Esophagus muscularis mucosa (tissue), 4 donors: ENCODE measurements at regions not wholly inside any gene's neighbourhood (a gene's known extent, or its start where the extent isn't known, plus 50 kb on each side); places are given as distances from the start of the nearest gene placed in this dataset.

ENCODE experiments used
- DNase-seq: peaks from one replicate; pipeline ENCODE4 v3.0.0-alpha.2; 2017; ENCODE audit errors: extremely low spot score
- H3K27ac ChIP-seq, 4 donors: fragments of 200-600 bp; sonication (generic); replicated peaks in 1 of 4; 1 replicate in 3 of 4; 2 replicates in 1 of 4; pipeline ENCODE4 v1.5.1; 2016 to 2019; ENCODE audit warnings: mild to moderate bottlenecking in 1 of 4
- H3K27me3 ChIP-seq, 4 donors: fragments of 200-600 bp; sonication (generic); one replicate each; pipeline versions ENCODE4 v1.5.1 to v1.6.0; 2016 to 2019
- H3K36me3 ChIP-seq, 4 donors: fragments of 200-600 bp; sonication (generic); one replicate each; pipeline ENCODE4 v1.5.1; 2016 to 2019
- H3K4me1 ChIP-seq, 4 donors: fragments of 200-600 bp; sonication (generic); one replicate each; pipeline ENCODE4 v1.5.1; 2016 to 2019
- H3K4me3 ChIP-seq, 4 donors: fragments of 200-600 bp; sonication (generic); 1 replicate in 2 of 4; 2 replicates in 2 of 4; pipeline ENCODE4 v1.5.1; 2016 to 2019; ENCODE audit warnings: mild to moderate bottlenecking in 4 of 4, moderate library complexity in 1 of 4
- H3K9me3 ChIP-seq, 4 donors: fragments of 200-600 bp; sonication (generic); 1 replicate in 3 of 4; 2 replicates in 1 of 4; pipeline ENCODE4 v1.5.1; 2016 to 2019
- EP300 ChIP-seq: sonication (generic); formaldehyde crosslinking; IDR thresholded peaks from one replicate; pipeline ENCODE4 v1.6.1; 2017; ENCODE audit warnings: antibody characterized with exemption
- POLR2A ChIP-seq: fragments of 450-650 bp; IDR thresholded peaks from one replicate; pipeline ENCODE4 v1.6.1; 2017; ENCODE audit warnings: antibody characterized with exemption, moderate library complexity, mild to moderate bottlenecking, low read depth
- POLR2AphosphoS5 ChIP-seq, 2 donors: sonication (generic); formaldehyde crosslinking; IDR thresholded peaks; one replicate each; pipeline ENCODE4 v1.6.1; 2017; ENCODE audit warnings: antibody characterized with exemption in 2 of 2
- WGBS: methylation state at CpG from one replicate; pipeline ENCODE4 v1.1.5; 2018; 5-methylcytosine and 5-hydroxymethylcytosine counted together
- intact Hi-C: fragments of 100-400 bp; cut with DNase I; formaldehyde crosslinking; loops from one replicate; pipeline ENCODE4 v1.15.1; 2023
- TF ChIP-seq, protein P1 (sequence below), 3 experiments: fragments of 200-600 bp in 2 of 3; fragments of 450-650 bp in 1 of 3; sonication (generic) in 2 of 3; IDR thresholded peaks; one replicate each; pipeline ENCODE4 v1.5.1; 2017 to 2019; ENCODE audit warnings: antibody characterized with exemption in 3 of 3, mild to moderate bottlenecking in 2 of 3, moderate library complexity in 1 of 3

DNA sequence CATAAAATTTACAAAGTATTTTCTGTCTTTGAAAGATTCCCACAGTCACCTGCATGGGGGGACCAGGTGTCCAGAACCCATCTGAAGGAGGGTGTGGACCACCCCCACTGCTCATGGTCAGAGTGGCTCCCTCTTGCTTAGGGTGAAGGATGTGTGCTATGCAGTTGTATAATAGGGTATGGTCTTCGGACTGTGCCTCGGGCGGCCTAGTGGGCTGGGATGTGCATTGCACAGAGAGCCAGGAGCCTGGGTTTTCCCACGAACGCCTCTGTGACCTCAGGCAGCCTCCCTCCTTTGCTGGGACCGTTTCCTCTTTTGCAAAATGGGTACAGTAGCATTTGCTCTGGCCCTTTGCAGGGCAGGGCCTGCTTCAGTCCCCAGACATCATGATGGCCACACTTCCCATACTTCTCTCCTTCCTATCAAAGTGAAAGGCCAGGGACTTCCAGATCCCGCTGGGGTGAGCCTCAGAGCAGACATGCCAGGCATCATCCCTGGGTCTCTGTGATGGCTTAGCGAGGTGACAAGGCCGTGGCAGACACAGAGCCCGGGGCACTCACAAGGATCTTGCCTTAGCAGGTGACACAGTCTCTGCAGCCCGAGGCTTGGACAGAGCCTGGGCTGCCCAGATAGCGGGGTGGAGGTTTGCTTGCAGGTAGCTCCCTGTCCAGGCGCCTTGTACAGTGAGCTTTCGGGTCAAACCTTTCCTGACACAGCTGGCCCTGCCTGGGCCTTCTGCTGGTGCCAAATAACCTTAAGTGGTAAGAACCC, 59.4 kb upstream of the ZNF536 start:
- no peaks in the 10 kb centered on the region for H3K36me3 ChIP-seq
- H3K27ac ChIP-seq, result no peak overlapping the region
- H3K27me3 ChIP-seq, result peaks cover 0 to 62% (median 0%) of the 10 kb centered on the region in 4 donors
- no peak overlapping the region for H3K4me3 ChIP-seq
- TF ChIP-seq POLR2AphosphoS5 (IDR thresholded peaks at IDR 0.05) (no peak), POLR2A (no peak), EP300 (no peak)
- TF ChIP-seq, protein P1, sequence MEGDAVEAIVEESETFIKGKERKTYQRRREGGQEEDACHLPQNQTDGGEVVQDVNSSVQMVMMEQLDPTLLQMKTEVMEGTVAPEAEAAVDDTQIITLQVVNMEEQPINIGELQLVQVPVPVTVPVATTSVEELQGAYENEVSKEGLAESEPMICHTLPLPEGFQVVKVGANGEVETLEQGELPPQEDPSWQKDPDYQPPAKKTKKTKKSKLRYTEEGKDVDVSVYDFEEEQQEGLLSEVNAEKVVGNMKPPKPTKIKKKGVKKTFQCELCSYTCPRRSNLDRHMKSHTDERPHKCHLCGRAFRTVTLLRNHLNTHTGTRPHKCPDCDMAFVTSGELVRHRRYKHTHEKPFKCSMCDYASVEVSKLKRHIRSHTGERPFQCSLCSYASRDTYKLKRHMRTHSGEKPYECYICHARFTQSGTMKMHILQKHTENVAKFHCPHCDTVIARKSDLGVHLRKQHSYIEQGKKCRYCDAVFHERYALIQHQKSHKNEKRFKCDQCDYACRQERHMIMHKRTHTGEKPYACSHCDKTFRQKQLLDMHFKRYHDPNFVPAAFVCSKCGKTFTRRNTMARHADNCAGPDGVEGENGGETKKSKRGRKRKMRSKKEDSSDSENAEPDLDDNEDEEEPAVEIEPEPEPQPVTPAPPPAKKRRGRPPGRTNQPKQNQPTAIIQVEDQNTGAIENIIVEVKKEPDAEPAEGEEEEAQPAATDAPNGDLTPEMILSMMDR (IDR thresholded peaks at IDR 0.05), result no peak
- no peak for DNase-seq
- WGBS, result 78% methylated on average over 14 of the region's 14 CpGs
- intact Hi-C loops, result no loop called here
- H3K9me3 ChIP-seq, result peaks cover 0 to 6% (median 0%) of the 10 kb centered on the region in 4 donors
- H3K4me1 ChIP-seq, result no peaks in the 10 kb centered on the region

DNA sequence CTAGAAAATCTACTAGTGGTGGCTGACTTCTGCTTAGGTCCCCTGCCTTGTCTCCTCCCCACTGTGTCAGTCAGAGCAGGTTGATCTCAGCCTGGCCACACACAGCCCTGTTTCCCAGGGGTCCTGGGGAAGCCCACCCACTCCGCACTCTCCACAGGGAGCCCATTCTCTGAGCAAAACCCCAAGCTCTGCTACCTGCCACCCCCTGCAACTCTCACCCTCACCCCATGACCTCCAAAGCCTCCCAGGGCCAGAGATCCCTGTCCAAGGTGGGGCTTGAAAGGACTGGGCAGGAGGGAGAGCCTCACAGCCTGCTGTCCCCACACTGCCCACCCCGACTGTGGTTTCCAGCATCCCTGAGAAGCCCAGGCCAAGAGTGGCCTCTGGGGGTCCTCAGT, 58.8 kb upstream of the ZNF536 start:
- Histone ChIP-seq H3K4me1 (no peaks in the 10 kb centered on the region), H3K9me3 (peaks cover 0 to 6% (median 0%) of the 10 kb centered on the region in 4 donors), H3K27ac (no peak overlapping the region), H3K27me3 (peaks cover 0 to 62% (median 0%) of the 10 kb centered on the region in 4 donors), H3K36me3 (no peaks in the 10 kb centered on the region), H3K4me3 (no peak overlapping the region)
- 83% methylated on average over 1 of the region's 2 CpGs for WGBS
- no peak for DNase-seq
- TF ChIP-seq, protein P1 (IDR thresholded peaks at IDR 0.05), result no peak
- TF ChIP-seq POLR2A, result no peak
- no peak for TF ChIP-seq POLR2AphosphoS5 (IDR thresholded peaks at IDR 0.05)
- TF ChIP-seq EP300, result no peak
- intact Hi-C loops, result no loop called here

DNA sequence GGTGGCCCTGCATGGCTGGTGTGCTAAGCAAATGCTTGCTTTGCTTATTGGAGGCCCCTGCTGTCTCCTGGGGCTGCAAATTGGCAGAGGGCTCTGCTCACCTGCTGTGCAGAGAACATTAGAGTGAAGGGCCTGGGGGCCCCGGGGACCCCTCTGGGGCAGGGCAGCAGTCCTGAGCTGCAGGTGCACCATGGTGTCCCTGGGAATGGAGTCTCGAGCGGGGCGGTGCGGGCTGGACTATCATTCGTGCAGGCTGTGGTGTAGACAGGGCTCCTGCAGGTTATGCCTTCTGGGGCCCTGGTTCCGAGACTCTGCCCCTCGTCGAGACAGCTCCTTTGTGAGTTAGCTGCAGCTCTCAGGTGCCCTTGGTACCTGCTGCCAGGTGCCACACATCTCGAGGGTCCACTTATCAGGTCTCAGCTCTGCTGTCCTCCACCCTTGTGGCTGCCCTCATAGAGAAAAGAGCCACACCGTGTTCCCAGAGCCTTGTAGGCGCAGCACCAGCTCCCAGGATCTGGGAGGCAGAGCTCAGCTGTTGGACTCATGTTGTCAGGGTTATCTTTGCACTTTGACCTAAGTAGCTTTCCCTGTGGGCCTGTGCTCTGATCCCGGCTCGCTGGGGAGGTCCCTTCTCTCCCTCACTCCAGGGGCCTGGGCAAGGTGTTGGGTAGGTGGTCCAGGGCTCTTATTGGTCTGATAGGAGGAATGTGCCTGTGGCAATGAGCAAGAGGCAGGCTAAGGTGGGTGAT, 58.0 kb upstream of the ZNF536 start:
- Histone ChIP-seq H3K4me1 (no peaks in the 10 kb centered on the region), H3K27ac (no peak overlapping the region), H3K9me3 (peaks cover 0 to 6% (median 0%) of the 10 kb centered on the region in 4 donors), H3K4me3 (no peak overlapping the region), H3K27me3 (peaks cover 0 to 53% (median 0%) of the 10 kb centered on the region in 4 donors), H3K36me3 (no peaks in the 10 kb centered on the region)
- TF ChIP-seq, protein P1 (IDR thresholded peaks at IDR 0.05), result no peak
- TF ChIP-seq POLR2A, result no peak
- TF ChIP-seq EP300, result no peak
- TF ChIP-seq POLR2AphosphoS5 (IDR thresholded peaks at IDR 0.05), result no peak
- WGBS, result 59% methylated on average over 5 of the region's 14 CpGs
- intact Hi-C loops, result no loop called here
- no peak for DNase-seq

DNA sequence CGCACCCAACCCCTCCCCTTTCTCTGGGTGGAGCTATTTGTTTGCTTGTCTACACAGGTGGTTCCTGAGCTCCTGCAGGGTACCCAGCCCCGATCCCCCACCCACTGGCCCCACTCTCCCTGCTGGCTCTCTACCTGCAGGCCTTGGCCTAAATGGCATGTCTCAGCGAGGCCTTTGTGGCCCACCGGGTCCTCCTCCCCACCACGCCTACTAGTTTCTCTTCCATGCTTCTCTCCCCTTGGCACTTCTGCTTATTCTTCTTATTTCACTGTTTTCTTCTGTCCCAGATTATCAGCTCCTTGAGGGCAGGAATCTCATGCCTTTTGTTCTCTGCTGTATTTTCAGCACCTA, 57.4 kb upstream of the ZNF536 start:
- TF ChIP-seq POLR2AphosphoS5 (IDR thresholded peaks at IDR 0.05) (no peak), POLR2A (no peak), EP300 (no peak)
- intact Hi-C loops, result no loop called here
- peaks cover 0 to 49% (median 0%) of the 10 kb centered on the region in 4 donors for H3K27me3 ChIP-seq

DNA sequence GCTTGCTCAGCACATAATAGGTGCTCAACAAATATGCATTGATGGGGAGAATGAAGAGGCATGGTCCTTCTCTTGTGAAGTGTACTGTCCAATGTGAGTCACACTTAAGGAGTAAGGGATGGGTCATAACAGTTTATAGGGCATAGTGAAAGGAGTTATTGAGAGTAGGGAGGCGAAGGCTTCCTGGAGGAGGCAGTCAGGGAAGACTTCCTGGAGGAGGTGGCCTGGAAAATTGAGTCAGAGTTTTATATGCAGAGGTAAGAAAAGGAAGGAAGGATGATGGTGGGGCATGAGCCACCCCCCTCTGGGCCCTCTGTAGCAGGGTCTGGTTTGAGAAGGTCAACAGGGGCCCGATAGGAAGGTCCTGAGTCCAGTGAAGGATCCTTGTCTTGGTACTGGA, 57.0 kb upstream of the ZNF536 start:
- H3K9me3 ChIP-seq, result peaks cover 0 to 6% (median 0%) of the 10 kb centered on the region in 4 donors
- TF ChIP-seq POLR2A (no peak), EP300 (no peak), POLR2AphosphoS5 (IDR thresholded peaks at IDR 0.05) (no peak)
- TF ChIP-seq, protein P1 (IDR thresholded peaks at IDR 0.05), result no peak
- no peak overlapping the region for H3K4me3 ChIP-seq
- intact Hi-C loops, result no loop called here
- H3K27me3 ChIP-seq, result peaks cover 0 to 48% (median 0%) of the 10 kb centered on the region in 4 donors
- 89% methylated on average over 2 of the region's 2 CpGs for WGBS
- H3K27ac ChIP-seq, result no peak overlapping the region
- no peaks in the 10 kb centered on the region for H3K4me1 ChIP-seq
- H3K36me3 ChIP-seq, result no peaks in the 10 kb centered on the region
- no peak for DNase-seq

More for the DNA sequence above, 57.4 kb upstream of the ZNF536 start:
- peaks cover 0 to 6% (median 0%) of the 10 kb centered on the region in 4 donors for H3K9me3 ChIP-seq
- DNase-seq, result no peak
- WGBS, result 83% methylated on average over 5 of the region's 5 CpGs
- no peaks in the 10 kb centered on the region for H3K36me3 ChIP-seq
- no peak overlapping the region for H3K4me3 ChIP-seq
- no peaks in the 10 kb centered on the region for H3K4me1 ChIP-seq
- no peak overlapping the region for H3K27ac ChIP-seq
